NCI-H2029 treated with DMSO at 0.1 percent for 48 hours (cell line): ENCODE measurements at regions not wholly inside any gene's neighbourhood (a gene's known extent, or its start where the extent isn't known, plus 50 kb on each side); places are given as distances from the start of the nearest gene placed in this dataset.

ENCODE experiments used
- DNase-seq: peaks from one replicate; lab custom pipeline; 2025; lab: John Stamatoyannopoulos, UW

- no peak for DNase-seq
These were observed 104.7 kb downstream of the YIPF5 start for GRCh38 chr5:144065786-144066185.

GRCh38 chr5:144072518-144072927, 97.9 kb downstream of the YIPF5 start:
- no peak for DNase-seq

GRCh38 chr5:144076521-144077083, 93.9 kb downstream of the YIPF5 start:
- no peak for DNase-seq

- DNase-seq, result no peak
These were observed 87.3 kb downstream of the YIPF5 start for GRCh38 chr5:144083185-144083584.

GRCh38 chr5:144084971-144085370, 85.5 kb downstream of the YIPF5 start:
- no peak for DNase-seq

GRCh38 chr5:144085381-144085780, 85.1 kb downstream of the YIPF5 start:
- no peak for DNase-seq

GRCh38 chr5:144086295-144086694, 84.2 kb downstream of the YIPF5 start:
- no peak for DNase-seq

GRCh38 chr5:144087576-144087975, 82.9 kb downstream of the YIPF5 start:
- DNase-seq, result no peak

- no peak for DNase-seq
These were observed 82.0 kb downstream of the YIPF5 start for GRCh38 chr5:144088206-144089064.

GRCh38 chr5:144089401-144090021, 80.9 kb downstream of the YIPF5 start:
- DNase-seq, result no peak

- no peak for DNase-seq
These were observed 78.0 kb downstream of the YIPF5 start for GRCh38 chr5:144092508-144092907.

GRCh38 chr5:144093400-144093799, 77.1 kb downstream of the YIPF5 start:
- no peak for DNase-seq

- no peak for DNase-seq
These were observed 76.6 kb downstream of the YIPF5 start for GRCh38 chr5:144093868-144094267.

GRCh38 chr5:144100702-144101101, 69.8 kb downstream of the YIPF5 start:
- DNase-seq, result no peak

GRCh38 chr5:144101616-144102015, 68.8 kb downstream of the YIPF5 start:
- no peak for DNase-seq

- no peak for DNase-seq
These were observed 68.1 kb downstream of the YIPF5 start for GRCh38 chr5:144102361-144102760.

GRCh38 chr5:144102979-144103378, 67.5 kb downstream of the YIPF5 start:
- DNase-seq, result no peak

GRCh38 chr5:144103611-144104485, 66.6 kb downstream of the YIPF5 start:
- DNase-seq, result no peak

GRCh38 chr5:144105371-144105770, 65.1 kb downstream of the YIPF5 start:
- no peak for DNase-seq

GRCh38 chr5:144108131-144108530, 62.3 kb downstream of the YIPF5 start:
- no peak for DNase-seq
